K562 (cell line): ENCODE measurements at regions not wholly inside any gene's neighbourhood (a gene's known extent, or its start where the extent isn't known, plus 50 kb on each side); places are given as distances from the start of the nearest gene placed in this dataset.

Experiments used
- ATAC-seq: fragments of 200-7000 bp; cut with Tn5 transposase; 3 replicates; pipeline ENCODE4 v1.9.1; 2020; ENCODE audit warnings: moderate library complexity
- BruUV-seq: library from RNA; stranded (reverse); fragments of 400-500 nt; replicated peaks from 2 replicates; lab custom pipeline; 2021; lab: Mats Ljungman, UMichigan
- CTCF ChIA-PET: fragments of 300-600 bp; formaldehyde crosslinking; extraction: SDS; loops from one replicate; lab custom pipeline; 2021; ENCODE audit warnings: low intra/inter-chr PET ratio; lab: Yijun Ruan, JAX
- POLR2A ChIA-PET: fragments of 300-600, 350-650 bp; sonication (Branson Sonifier 250); formaldehyde crosslinking; extraction: SDS; loops from one replicate; lab custom pipeline; 2021; ENCODE audit warnings: antibody characterized with exemption, inconsistent platforms; lab: Yijun Ruan, JAX
- DNase-seq, 4 experiments: peaks; one replicate each; pipeline versions ENCODE4 v3.0.0 to v3.0.0-alpha.2; 2011 to 2018; ENCODE audit warnings: low spot score in 3 of 4, mixed read lengths in 3 of 4; ENCODE audit errors: extremely low read depth in 1 of 4
- FAIRE-seq: peaks from 2 replicates; lab custom pipeline; 2011; peaks lifted over from hg19 to GRCh38; lab: Jason Lieb, UNC
- H2AFZ ChIP-seq: 2 replicates; pipeline ENCODE4 v1.6.0; 2011; ENCODE audit warnings: low read depth, low read length, control low read depth, inconsistent platforms
- H3K27ac ChIP-seq: fragments of 200-600 bp; 3 replicates; pipeline ENCODE4 v1.8.0; 2011; ENCODE audit warnings: low read depth, mild to moderate bottlenecking, control low read depth, inconsistent platforms, low read length, moderate library complexity, mixed read lengths; ENCODE audit errors: extremely low read depth
- H3K27me3 ChIP-seq, 2 experiments: fragments of 300-600 bp in 1 of 2; 2 replicates in 1 of 2; 3 replicates in 1 of 2; pipeline versions ENCODE4 v1.6.0 to v1.8.0; 2011; ENCODE audit warnings: inconsistent platforms in 2 of 2, low read length in 2 of 2, mild to moderate bottlenecking in 1 of 2, mixed read lengths in 1 of 2, moderate library complexity in 1 of 2; ENCODE audit not compliant: control insufficient read depth in 2 of 2, insufficient read depth in 2 of 2
- H3K36me3 ChIP-seq: fragments of 300-600 bp; 3 replicates; pipeline ENCODE4 v1.8.0; 2011; ENCODE audit warnings: mild to moderate bottlenecking, low read length, inconsistent platforms; ENCODE audit not compliant: control insufficient read depth, insufficient read depth
- H3K4me1 ChIP-seq, 2 experiments: fragments of 200-600 bp in 1 of 2; replicated peaks in 1 of 2; 2 replicates in 1 of 2; 3 replicates in 1 of 2; pipeline versions ENCODE4 v1.5.1 to v1.8.0; 2011; ENCODE audit warnings: inconsistent platforms in 2 of 2, low read length in 2 of 2, mild to moderate bottlenecking in 1 of 2, mixed read lengths in 1 of 2, moderate library complexity in 1 of 2; ENCODE audit not compliant: control insufficient read depth in 2 of 2, insufficient read depth in 2 of 2
- H3K4me2 ChIP-seq: 2 replicates; pipeline ENCODE4 v1.6.1; 2011; ENCODE audit warnings: low read length, control low read depth, inconsistent platforms, mixed read lengths; ENCODE audit not compliant: insufficient read depth
- H3K4me3 ChIP-seq: fragments of 200-600 bp; sonication (generic), shearing (Covaris generic); 2 replicates; pipeline ENCODE4 v1.5.1; 2016; ENCODE audit warnings: control low read depth, inconsistent platforms
- H3K79me2 ChIP-seq: fragments of 200-600 bp; 3 replicates; pipeline ENCODE4 v1.8.0; 2011; ENCODE audit warnings: low read length, inconsistent platforms; ENCODE audit not compliant: control insufficient read depth, insufficient read depth
- H3K9ac ChIP-seq, 2 experiments: 2 replicates each; pipeline versions ENCODE4 v1.6.0 to v1.6.1; 2011; ENCODE audit warnings: low read depth in 2 of 2, low read length in 2 of 2, control low read depth in 1 of 2, inconsistent platforms in 1 of 2, mild to moderate bottlenecking in 1 of 2, mixed read lengths in 1 of 2; ENCODE audit not compliant: insufficient read depth in 1 of 2
- H3K9me1 ChIP-seq: one replicate; pipeline ENCODE4 v1.6.0; 2011; ENCODE audit warnings: inconsistent platforms, mild to moderate bottlenecking, low read length, moderate library complexity; ENCODE audit not compliant: control insufficient read depth, insufficient read depth
- H3K9me3 ChIP-seq: replicated peaks from 2 replicates; pipeline ENCODE4 v1.5.1; 2011; ENCODE audit warnings: low read depth, low read length, inconsistent platforms; ENCODE audit not compliant: control insufficient read depth, insufficient read depth
- H4K20me1 ChIP-seq: replicated peaks from 2 replicates; pipeline ENCODE4 v1.6.1; 2011; ENCODE audit warnings: low read length, inconsistent platforms, mixed read lengths; ENCODE audit not compliant: control insufficient read depth, insufficient read depth
- BRD9 ChIP-seq: fragments of 450-650 bp; IDR thresholded peaks from 2 replicates; pipeline ENCODE4 v1.6.1; 2018; ENCODE audit warnings: low read depth; ENCODE audit not compliant: partially characterized antibody
- CBFA2T3 ChIP-seq: fragments of 450-650 bp; IDR thresholded peaks from 2 replicates; pipeline ENCODE4 v1.6.1; 2017
- NELFE ChIP-seq: IDR thresholded peaks from 2 replicates; pipeline ENCODE4 v1.6.1; 2011; ENCODE audit warnings: mild to moderate bottlenecking; ENCODE audit not compliant: insufficient read depth, insufficient read length
- PKNOX1 ChIP-seq: fragments of 450-650 bp; IDR thresholded peaks from 2 replicates; pipeline ENCODE4 v1.6.1; 2016
- RCOR1 ChIP-seq, 2 experiments: IDR thresholded peaks; 2 replicates each; pipeline ENCODE4 v1.6.1; 2012; ENCODE audit warnings: low read depth in 2 of 2, low read length in 2 of 2, borderline replicate concordance in 1 of 2, improper control_type of control experiment in 1 of 2
- TCF15 ChIP-seq: fragments of 250-450 bp; sonication (Bioruptor Pico); IDR thresholded peaks from 2 replicates; pipeline ENCODE4 v1.8.0; 2022; ENCODE audit warnings: moderate library complexity, mild to moderate bottlenecking, inconsistent platforms
- TCF3 ChIP-seq: sonication (generic); formaldehyde crosslinking; IDR thresholded peaks from 2 replicates; pipeline ENCODE4 v1.4.0; 2020; ENCODE audit warnings: mild to moderate bottlenecking, missing genetic modification reagents
- ZNF277 ChIP-seq: fragments of 250-450 bp; sonication (Bioruptor Pico); IDR thresholded peaks from 2 replicates; pipeline ENCODE4 v1.8.0; 2022; ENCODE audit warnings: inconsistent platforms, mild to moderate bottlenecking, moderate library complexity, borderline replicate concordance
- WGBS: fragments of 100-300 bp; shearing (Covaris generic); methylation state at CpG from one replicate; pipeline ENCODE4 v1.1.6; 2016; ENCODE audit warnings: low coverage, mixed read lengths; ENCODE audit not compliant: insufficient coverage; ENCODE audit errors: missing lambda C conversion rate; 5-methylcytosine and 5-hydroxymethylcytosine counted together
- in situ Hi-C: fragments of 300-500 bp; cut with MboI; formaldehyde crosslinking; loops from 4 replicates; pipeline ENCODE4 v1.15.0; 2018; ENCODE audit warnings: inconsistent platforms, mixed read lengths
- intact Hi-C: fragments of 100-400 bp; cut with micrococcal nuclease; formaldehyde crosslinking; loops from 2 replicates; pipeline ENCODE4 v1.14.2; 2022

GRCh38 chr14:22397221-22397737 is 191.7 kb downstream of the DAD1 start:
- no peaks in the 10 kb centered on the region for H3K9me1 ChIP-seq
- H3K4me1 ChIP-seq, result no peaks in the 10 kb centered on the region
- no peaks in the 10 kb centered on the region for H3K9me3 ChIP-seq
- no peaks in the 10 kb centered on the region for H3K36me3 ChIP-seq
- POLR2A ChIA-PET, result no interaction called here
- no peak overlapping the region for H3K4me2 ChIP-seq
- H3K4me3 ChIP-seq, result no peak overlapping the region
- intact Hi-C loops (loop anchor here (10.0 kb wide), 1 partner anchor 158 kb away; no protein-coding TSS in a partner anchor), in situ Hi-C loops (loop anchor here (10.0 kb wide), 1 partner anchor 258 kb away; no protein-coding TSS in a partner anchor)
- H3K27ac ChIP-seq, result no peak overlapping the region
- no peaks in the 10 kb centered on the region for H4K20me1 ChIP-seq
- H3K9ac ChIP-seq, result no peak overlapping the region
- ATAC-seq, result no peak
- no peaks in the 10 kb centered on the region for H3K79me2 ChIP-seq
- no peak for DNase-seq
- H2AFZ ChIP-seq, result no peak overlapping the region
- FAIRE-seq, result no peak
- CTCF ChIA-PET, result no interaction called here
- TF ChIP-seq TCF15 (CRISPR knock-in tag), result no peak
- no peak for TF ChIP-seq NELFE
- TF ChIP-seq RCOR1 (IDR thresholded peaks at IDR 0.05; ENCODE audit: borderline replicate concordance in 1 of 2, low read depth in 2 of 2, low read length in 2 of 2), result 0 out of 4 replicates have a peak, but pooled peaks of 1 of the 2 experiments have one; percentile 38
- TF ChIP-seq PKNOX1, result no peak
- no peak for TF ChIP-seq TCF3 (CRISPR knock-in tag)
- TF ChIP-seq CBFA2T3, result peak; percentile 40; the same call in 1 of the 2 replicates
- no peak for TF ChIP-seq BRD9
- TF ChIP-seq ZNF277 (CRISPR knock-in tag), result no peak
- WGBS, result 1% methylated on average over 7 of the region's 7 CpGs
- no TSS peak for BruUV-seq
- H3K27me3 ChIP-seq, result no peaks in the 10 kb centered on the region; a peak in 1 of 5 replicates
